ENCODE measurements at regions not wholly inside any gene's neighbourhood (a gene's known extent, or its start where the extent isn't known, plus 50 kb on each side); places are given as distances from the start of the nearest gene placed in this dataset.

DNA sequence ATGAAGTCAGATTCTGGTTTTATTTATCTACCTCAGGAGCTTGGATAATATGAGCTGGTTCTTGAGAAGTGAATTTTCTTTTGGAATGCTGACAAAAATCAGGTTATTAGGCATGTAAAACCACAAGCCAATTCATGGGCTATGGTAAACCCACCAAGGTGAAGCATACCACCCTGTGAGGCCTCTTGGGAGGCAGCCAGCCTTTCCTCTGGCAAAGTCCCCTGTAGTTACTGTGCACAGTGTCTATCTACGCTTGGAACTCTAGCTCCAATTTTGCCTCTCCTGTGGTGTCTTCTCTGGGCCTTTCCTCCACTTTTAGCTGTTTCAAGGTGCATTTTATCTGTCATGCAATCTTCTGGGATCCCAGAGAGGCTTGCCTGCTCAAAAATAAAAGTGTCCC is 242.7 kb upstream of the ZSWIM2 start:
- TF ChIP-seq, protein P1, sequence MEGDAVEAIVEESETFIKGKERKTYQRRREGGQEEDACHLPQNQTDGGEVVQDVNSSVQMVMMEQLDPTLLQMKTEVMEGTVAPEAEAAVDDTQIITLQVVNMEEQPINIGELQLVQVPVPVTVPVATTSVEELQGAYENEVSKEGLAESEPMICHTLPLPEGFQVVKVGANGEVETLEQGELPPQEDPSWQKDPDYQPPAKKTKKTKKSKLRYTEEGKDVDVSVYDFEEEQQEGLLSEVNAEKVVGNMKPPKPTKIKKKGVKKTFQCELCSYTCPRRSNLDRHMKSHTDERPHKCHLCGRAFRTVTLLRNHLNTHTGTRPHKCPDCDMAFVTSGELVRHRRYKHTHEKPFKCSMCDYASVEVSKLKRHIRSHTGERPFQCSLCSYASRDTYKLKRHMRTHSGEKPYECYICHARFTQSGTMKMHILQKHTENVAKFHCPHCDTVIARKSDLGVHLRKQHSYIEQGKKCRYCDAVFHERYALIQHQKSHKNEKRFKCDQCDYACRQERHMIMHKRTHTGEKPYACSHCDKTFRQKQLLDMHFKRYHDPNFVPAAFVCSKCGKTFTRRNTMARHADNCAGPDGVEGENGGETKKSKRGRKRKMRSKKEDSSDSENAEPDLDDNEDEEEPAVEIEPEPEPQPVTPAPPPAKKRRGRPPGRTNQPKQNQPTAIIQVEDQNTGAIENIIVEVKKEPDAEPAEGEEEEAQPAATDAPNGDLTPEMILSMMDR (IDR thresholded peaks at IDR 0.05): no peak
- TF ChIP-seq POLR2AphosphoS5 (IDR thresholded peaks at IDR 0.05): no peak
- no peak for TF ChIP-seq POLR2A (IDR thresholded peaks at IDR 0.05)
- no peak for TF ChIP-seq EP300 (IDR thresholded peaks at IDR 0.05)

Measured in gastroesophageal sphincter (tissue), 3 donors.